Activated naive CD8-positive, alpha-beta T cell treated with anti-CD3 and anti-CD28 coated beads for 36 hours (primary cell): ENCODE measurements at regions not wholly inside any gene's neighbourhood (a gene's known extent, or its start where the extent isn't known, plus 50 kb on each side); places are given as distances from the start of the nearest gene placed in this dataset.
"Not testable (repeated sequence)": the region's sequence is repeated elsewhere in the genome, so short reads cannot be mapped to it uniquely, and the experiment has no call there.

Experiments used
- DNase-seq: peaks from one replicate; pipeline ENCODE4 v3.0.0; 2021
- H3K27ac Mint-ChIP-seq: one replicate; pipeline ENCODE4 v1.8.0; 2022; ENCODE audit warnings: mild to moderate bottlenecking, moderate library complexity, mixed read lengths
- H3K27me3 Mint-ChIP-seq: one replicate; pipeline ENCODE4 v1.8.0; 2022; ENCODE audit warnings: mild to moderate bottlenecking, mixed read lengths
- H3K36me3 Mint-ChIP-seq: one replicate; pipeline ENCODE4 v1.8.0; 2021; ENCODE audit warnings: mild to moderate bottlenecking, mixed read lengths
- H3K4me1 Mint-ChIP-seq: one replicate; pipeline ENCODE4 v1.8.0; 2021; ENCODE audit warnings: mixed read lengths
- H3K4me3 Mint-ChIP-seq: one replicate; pipeline ENCODE4 v1.8.0; 2022; ENCODE audit warnings: mild to moderate bottlenecking, moderate library complexity, mixed read lengths
- H3K9me3 Mint-ChIP-seq: one replicate; pipeline ENCODE4 v1.8.0; 2022; ENCODE audit warnings: mixed read lengths

GRCh38 chr13:109336730-109337129 lies 449.7 kb downstream of the IRS2 start:
- Mint-ChIP-seq H3K27ac (no peak overlapping the region), H3K9me3 (no peaks in the 10 kb centered on the region), H3K4me1 (no peaks in the 10 kb centered on the region), H3K27me3 (peaks cover 15% of the 10 kb centered on the region), H3K4me3 (no peak overlapping the region), H3K36me3 (no peaks in the 10 kb centered on the region)
- no peak for DNase-seq

DNA sequence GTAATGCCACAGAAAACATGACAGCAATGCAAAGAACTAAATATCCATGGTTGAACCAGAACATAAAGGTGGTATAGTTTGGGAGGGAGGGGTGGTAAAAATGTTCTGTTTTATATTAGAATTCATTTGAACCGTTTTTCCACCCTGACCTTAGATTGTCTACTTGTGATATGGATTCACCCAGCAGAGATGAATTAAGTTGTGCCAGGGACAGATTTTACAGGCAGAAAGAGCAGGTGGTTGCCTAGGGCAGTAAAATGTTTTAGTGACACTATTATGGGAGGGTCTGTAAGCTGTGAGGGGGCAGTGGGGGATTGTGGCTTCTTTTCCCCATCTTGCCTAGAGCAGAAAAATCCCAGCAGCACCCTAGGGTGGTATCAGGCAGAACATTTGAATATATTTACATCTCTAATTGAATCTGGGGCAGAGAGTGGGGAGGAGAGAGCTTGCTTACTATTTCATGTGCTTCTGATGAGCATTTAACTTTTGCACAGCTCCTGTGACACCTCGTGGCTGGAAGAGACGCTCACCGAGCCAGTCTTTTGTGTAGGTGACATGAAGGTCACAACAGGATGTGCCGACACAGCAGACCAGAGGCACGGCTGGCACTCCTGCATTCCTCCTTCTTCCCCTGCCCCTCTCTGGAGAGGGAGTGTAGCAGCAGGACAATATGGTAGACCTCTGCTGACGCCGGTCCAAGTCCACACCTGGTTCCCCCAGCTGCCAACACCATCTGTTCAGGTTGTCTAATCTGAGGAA lies 452.3 kb downstream of the IRS2 start:
- Mint-ChIP-seq H3K4me1 (no peaks in the 10 kb centered on the region), H3K27me3 (peaks cover 11% of the 10 kb centered on the region), H3K27ac (no peak overlapping the region), H3K9me3 (no peaks in the 10 kb centered on the region), H3K36me3 (no peaks in the 10 kb centered on the region), H3K4me3 (no peak overlapping the region)
- no peak for DNase-seq

GRCh38 chr13:109332506-109333499 lies 453.6 kb downstream of the IRS2 start:
- no peak for DNase-seq
- Mint-ChIP-seq H3K4me3 (no peak overlapping the region), H3K27ac (no peak overlapping the region), H3K27me3 (peaks cover 11% of the 10 kb centered on the region), H3K36me3 (no peaks in the 10 kb centered on the region), H3K9me3 (peaks cover 2% of the 10 kb centered on the region), H3K4me1 (no peaks in the 10 kb centered on the region)

DNA sequence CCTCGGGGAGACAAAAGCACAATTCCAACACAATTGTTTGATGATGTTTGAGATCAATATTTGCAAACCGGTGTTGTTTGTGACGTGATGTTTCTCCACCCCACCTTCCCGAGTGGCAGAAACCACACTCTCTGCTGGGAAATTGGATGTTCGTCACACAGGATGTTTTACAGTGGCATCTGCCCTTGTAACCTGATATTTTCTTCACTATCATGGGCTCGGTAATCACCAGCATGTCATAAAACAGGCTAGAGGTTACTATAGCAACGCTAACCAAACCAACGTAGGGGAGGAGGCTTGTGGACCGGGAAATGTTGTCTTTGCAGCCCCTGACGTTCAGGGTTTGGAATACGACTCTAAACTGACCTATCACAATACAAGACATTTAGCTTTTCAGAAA lies 454.5 kb downstream of the IRS2 start:
- Mint-ChIP-seq H3K4me3 (no peak overlapping the region), H3K36me3 (no peaks in the 10 kb centered on the region), H3K9me3 (peaks cover 2% of the 10 kb centered on the region), H3K27me3 (peaks cover 11% of the 10 kb centered on the region), H3K4me1 (no peaks in the 10 kb centered on the region), H3K27ac (no peak overlapping the region)
- DNase-seq: no peak

- Mint-ChIP-seq H3K27ac (no peak overlapping the region), H3K36me3 (no peaks in the 10 kb centered on the region), H3K4me1 (no peaks in the 10 kb centered on the region), H3K27me3 (peaks cover 6% of the 10 kb centered on the region), H3K4me3 (no peak overlapping the region), H3K9me3 (peaks cover 2% of the 10 kb centered on the region)
- DNase-seq: no peak
Measured at GRCh38 chr13:109331011-109331433, 455.4 kb downstream of the IRS2 start.

- Mint-ChIP-seq H3K36me3 (no peaks in the 10 kb centered on the region), H3K27me3 (peaks cover 6% of the 10 kb centered on the region), H3K4me1 (no peaks in the 10 kb centered on the region), H3K4me3 (no peak overlapping the region), H3K9me3 (peaks cover 2% of the 10 kb centered on the region), H3K27ac (no peak overlapping the region)
- DNase-seq: no peak
Measured at GRCh38 chr13:109330123-109330522, 456.3 kb downstream of the IRS2 start.

GRCh38 chr13:109329175-109329574 lies 457.2 kb downstream of the IRS2 start:
- Mint-ChIP-seq H3K36me3 (no peaks in the 10 kb centered on the region), H3K4me1 (no peaks in the 10 kb centered on the region), H3K27me3 (no peaks in the 10 kb centered on the region), H3K9me3 (peaks cover 2% of the 10 kb centered on the region), H3K27ac (no peak overlapping the region), H3K4me3 (no peak overlapping the region)
- DNase-seq: no peak

GRCh38 chr13:109326601-109327000 lies 459.8 kb downstream of the IRS2 start:
- H3K4me3 Mint-ChIP-seq: no peak overlapping the region
- DNase-seq: no peak
- no peak overlapping the region for H3K27ac Mint-ChIP-seq
- no peaks in the 10 kb centered on the region for H3K36me3 Mint-ChIP-seq
- no peaks in the 10 kb centered on the region for H3K27me3 Mint-ChIP-seq
- peaks cover 2% of the 10 kb centered on the region for H3K9me3 Mint-ChIP-seq
- no peaks in the 10 kb centered on the region for H3K4me1 Mint-ChIP-seq

GRCh38 chr13:109323338-109323737 lies 463.0 kb downstream of the IRS2 start:
- H3K27me3 Mint-ChIP-seq: no peaks in the 10 kb centered on the region

GRCh38 chr13:109318945-109319590 lies 467.3 kb downstream of the IRS2 start:
- Mint-ChIP-seq H3K27me3 (peaks cover 11% of the 10 kb centered on the region), H3K9me3 (peaks cover 2% of the 10 kb centered on the region), H3K36me3 (no peaks in the 10 kb centered on the region), H3K27ac (no peak overlapping the region), H3K4me3 (no peak overlapping the region), H3K4me1 (no peaks in the 10 kb centered on the region)
- no peak for DNase-seq

More at GRCh38 chr13:109323338-109323737, 463.0 kb downstream of the IRS2 start:
- no peak overlapping the region for H3K27ac Mint-ChIP-seq
- peaks cover 2% of the 10 kb centered on the region for H3K9me3 Mint-ChIP-seq
- H3K4me1 Mint-ChIP-seq: no peaks in the 10 kb centered on the region
- no peak overlapping the region for H3K4me3 Mint-ChIP-seq
- DNase-seq: no peak
- no peaks in the 10 kb centered on the region for H3K36me3 Mint-ChIP-seq

DNA sequence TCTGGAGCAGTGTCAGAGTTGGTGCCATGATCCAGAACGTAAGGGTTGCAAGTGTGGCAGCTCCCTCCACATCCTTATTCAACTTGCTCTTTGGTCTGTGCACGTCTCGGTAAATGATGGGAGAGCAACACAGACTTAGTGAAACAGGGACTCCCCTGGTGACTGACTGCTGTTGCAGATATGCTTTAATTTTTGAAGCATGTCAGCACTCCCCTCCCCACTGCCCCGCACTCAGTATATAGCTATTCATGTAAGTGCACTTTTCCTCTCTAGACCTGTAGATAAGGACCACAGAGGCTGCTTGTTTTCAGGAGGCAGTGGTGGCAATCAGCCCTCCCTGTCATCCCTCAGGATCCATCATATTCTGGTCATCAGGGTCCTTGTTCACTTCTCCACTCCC lies 470.9 kb downstream of the IRS2 start:
- Mint-ChIP-seq H3K36me3 (no peaks in the 10 kb centered on the region), H3K27me3 (peaks cover 11% of the 10 kb centered on the region), H3K9me3 (peaks cover 2% of the 10 kb centered on the region), H3K4me3 (no peak overlapping the region), H3K4me1 (no peaks in the 10 kb centered on the region), H3K27ac (no peak overlapping the region)
- no peak for DNase-seq

DNA sequence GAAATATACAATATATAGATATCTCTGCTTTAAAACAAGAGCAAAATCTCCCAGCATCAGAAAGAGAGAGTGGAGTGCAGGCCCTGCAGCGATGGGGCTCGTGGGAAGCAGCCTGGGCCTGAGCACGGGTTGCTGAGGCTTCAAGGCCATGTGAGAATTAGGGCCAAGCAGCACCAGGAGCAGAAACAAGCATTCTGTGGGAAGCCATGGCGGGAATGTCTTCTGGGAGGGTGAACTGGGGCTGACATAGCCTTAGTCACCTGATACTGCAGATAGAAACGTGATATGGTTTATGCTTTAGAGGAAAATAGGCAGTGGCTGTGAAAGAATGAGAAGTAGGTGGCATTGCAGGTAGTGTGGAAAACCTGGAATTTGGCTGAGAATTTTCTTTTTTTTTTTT lies 472.3 kb downstream of the IRS2 start:
- H3K27me3 Mint-ChIP-seq: peaks cover 11% of the 10 kb centered on the region
- no peak for DNase-seq
- H3K36me3 Mint-ChIP-seq: no peaks in the 10 kb centered on the region
- no peak overlapping the region for H3K27ac Mint-ChIP-seq
- H3K9me3 Mint-ChIP-seq: peaks cover 2% of the 10 kb centered on the region
- no peak overlapping the region for H3K4me3 Mint-ChIP-seq
- H3K4me1 Mint-ChIP-seq: no peaks in the 10 kb centered on the region

DNA sequence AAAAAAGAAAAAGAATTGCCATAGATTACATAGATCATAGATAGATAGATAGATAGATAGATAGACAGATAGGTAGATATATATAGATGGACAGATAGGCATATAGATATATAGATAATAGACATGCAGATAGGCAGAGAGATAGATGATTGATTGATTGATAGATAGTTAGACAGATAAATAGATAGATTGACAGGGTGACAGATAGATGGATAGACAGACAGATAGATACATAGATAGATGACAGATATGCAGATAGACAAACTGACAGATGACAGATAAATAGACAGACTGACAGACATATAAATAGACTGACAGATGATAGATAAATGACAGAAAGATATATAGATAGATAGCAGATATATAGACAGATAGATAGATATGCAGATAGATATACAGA lies 474.0 kb downstream of the IRS2 start:
- H3K4me1 Mint-ChIP-seq: no peaks in the 10 kb centered on the region
- no peak overlapping the region for H3K27ac Mint-ChIP-seq
- H3K4me3 Mint-ChIP-seq: no peak overlapping the region
- DNase-seq: no peak
- H3K9me3 Mint-ChIP-seq: no peaks in the 10 kb centered on the region
- peaks cover 11% of the 10 kb centered on the region for H3K27me3 Mint-ChIP-seq
- H3K36me3 Mint-ChIP-seq: no peaks in the 10 kb centered on the region

GRCh38 chr13:109311431-109311976 lies 474.9 kb downstream of the IRS2 start:
- H3K4me3 Mint-ChIP-seq, H3K9me3 Mint-ChIP-seq, H3K36me3 Mint-ChIP-seq, H3K4me1 Mint-ChIP-seq, DNase-seq, H3K27me3 Mint-ChIP-seq, H3K27ac Mint-ChIP-seq: not testable (repeated sequence)
